ENCODE measurements at regions not wholly inside any gene's neighbourhood (a gene's known extent, or its start where the extent isn't known, plus 50 kb on each side); places are given as distances from the start of the nearest gene placed in this dataset.

- TF ChIP-seq CTCF (IDR thresholded peaks at IDR 0.05; ENCODE audit: low read length) (no peak), EZH2 (optimal IDR thresholded peaks at IDR 0.05; ENCODE audit: low read depth, low read length) (no peak), EZH2phosphoT487 (IDR thresholded peaks at IDR 0.05; ENCODE audit: low read length) (no peak)
These were observed 121.4 kb downstream of the MED10 start for GRCh38 chr5:6256901-6257300.

Measured in MM.1S (cell line).